ENCODE measurements at regions not wholly inside any gene's neighbourhood (a gene's known extent, or its start where the extent isn't known, plus 50 kb on each side); places are given as distances from the start of the nearest gene placed in this dataset.

GRCh38 chr6:92496527-92496926, 922.8 kb downstream of the EPHA7 start:
- Histone ChIP-seq H3K4me3 (ENCODE audit: low read depth, low read length) (no peak overlapping the region), H3K27me3 (replicated peaks; ENCODE audit: control insufficient read depth, insufficient read depth, low read length) (no peaks in the 10 kb centered on the region), H3K4me1 (no peaks in the 10 kb centered on the region), H3K9me3 (no peaks in the 10 kb centered on the region), H3K36me3 (ENCODE audit: control insufficient read depth, insufficient read depth, low read length) (no peaks in the 10 kb centered on the region)
- no peaks in the 10 kb centered on the region for H3K27me3 Mint-ChIP-seq (ENCODE audit: insufficient read depth, unreplicated experiment)
- POLR2A ChIA-PET, result no interaction called here
- H3K4me3 Mint-ChIP-seq (ENCODE audit: unreplicated experiment), result no peak overlapping the region
- H3K36me3 Mint-ChIP-seq (ENCODE audit: insufficient read depth, unreplicated experiment), result no peaks in the 10 kb centered on the region
- no peak for DNase-seq
- no peak for TF ChIP-seq CTCF (IDR thresholded peaks at IDR 0.05; ENCODE audit: insufficient read depth in 1 of 2, low read depth in 1 of 2, low read length in 1 of 2, severe bottlenecking in 1 of 2, unreplicated experiment in 1 of 2)
- no peaks in the 10 kb centered on the region for H3K9me3 Mint-ChIP-seq (ENCODE audit: unreplicated experiment)
- CTCF ChIA-PET, result no interaction called here
- H3K27ac Mint-ChIP-seq (ENCODE audit: unreplicated experiment), result no peak overlapping the region
- BruUV-seq (replicated peaks), result no TSS peak
- H3K4me1 Mint-ChIP-seq (ENCODE audit: low read depth, unreplicated experiment), result no peaks in the 10 kb centered on the region
- intact Hi-C loops (cut with micrococcal nuclease; ENCODE audit: unreplicated experiment), result no loop called here

- H3K36me3 ChIP-seq (ENCODE audit: control insufficient read depth, insufficient read depth, low read length), result no peaks in the 10 kb centered on the region
- no peaks in the 10 kb centered on the region for H3K9me3 Mint-ChIP-seq (ENCODE audit: unreplicated experiment)
- intact Hi-C loops (cut with micrococcal nuclease; ENCODE audit: unreplicated experiment), result no loop called here
- H3K4me3 ChIP-seq (ENCODE audit: low read depth, low read length), result no peak overlapping the region
- H3K27ac Mint-ChIP-seq (ENCODE audit: unreplicated experiment), result no peak overlapping the region
- TF ChIP-seq CTCF (IDR thresholded peaks at IDR 0.05; ENCODE audit: insufficient read depth in 1 of 2, low read depth in 1 of 2, low read length in 1 of 2, severe bottlenecking in 1 of 2, unreplicated experiment in 1 of 2), result no peak
- no peak for DNase-seq
- POLR2A ChIA-PET, result no interaction called here
- no peaks in the 10 kb centered on the region for H3K9me3 ChIP-seq
- no peaks in the 10 kb centered on the region for H3K4me1 ChIP-seq
- CTCF ChIA-PET, result no interaction called here
- no peaks in the 10 kb centered on the region for H3K27me3 Mint-ChIP-seq (ENCODE audit: insufficient read depth, unreplicated experiment)
- H3K27me3 ChIP-seq (replicated peaks; ENCODE audit: control insufficient read depth, insufficient read depth, low read length), result no peaks in the 10 kb centered on the region
- H3K36me3 Mint-ChIP-seq (ENCODE audit: insufficient read depth, unreplicated experiment), result no peaks in the 10 kb centered on the region
- H3K4me1 Mint-ChIP-seq (ENCODE audit: low read depth, unreplicated experiment), result no peaks in the 10 kb centered on the region
- H3K4me3 Mint-ChIP-seq (ENCODE audit: unreplicated experiment), result no peak overlapping the region
- BruUV-seq (replicated peaks), result no TSS peak
These were observed 924.1 kb downstream of the EPHA7 start for GRCh38 chr6:92495242-92495641.

- Mint-ChIP-seq H3K4me1 (ENCODE audit: low read depth, unreplicated experiment) (no peaks in the 10 kb centered on the region), H3K27me3 (ENCODE audit: insufficient read depth, unreplicated experiment) (no peaks in the 10 kb centered on the region), H3K36me3 (ENCODE audit: insufficient read depth, unreplicated experiment) (no peaks in the 10 kb centered on the region), H3K4me3 (ENCODE audit: unreplicated experiment) (no peak overlapping the region), H3K9me3 (ENCODE audit: unreplicated experiment) (no peaks in the 10 kb centered on the region), H3K27ac (ENCODE audit: unreplicated experiment) (no peak overlapping the region)
- TF ChIP-seq CTCF (IDR thresholded peaks at IDR 0.05; ENCODE audit: insufficient read depth in 1 of 2, low read depth in 1 of 2, low read length in 1 of 2, severe bottlenecking in 1 of 2, unreplicated experiment in 1 of 2), result no peak
- H3K4me1 ChIP-seq, result no peaks in the 10 kb centered on the region
- no TSS peak for BruUV-seq (replicated peaks)
- ChIA-PET POLR2A (no interaction called here), CTCF (no interaction called here)
- no peak overlapping the region for H3K4me3 ChIP-seq (ENCODE audit: low read depth, low read length)
- no peak for DNase-seq
- H3K9me3 ChIP-seq, result no peaks in the 10 kb centered on the region
- intact Hi-C loops (cut with micrococcal nuclease; ENCODE audit: unreplicated experiment), result no loop called here
- H3K27me3 ChIP-seq (replicated peaks; ENCODE audit: control insufficient read depth, insufficient read depth, low read length), result no peaks in the 10 kb centered on the region
- H3K36me3 ChIP-seq (ENCODE audit: control insufficient read depth, insufficient read depth, low read length), result no peaks in the 10 kb centered on the region
These were observed 933.9 kb downstream of the EPHA7 start for GRCh38 chr6:92485487-92485886.

Data from Caco-2 (cell line).